Upper lobe of right lung (tissue), 1 donor: ENCODE measurements at regions not wholly inside any gene's neighbourhood (a gene's known extent, or its start where the extent isn't known, plus 50 kb on each side); places are given as distances from the start of the nearest gene placed in this dataset.

Experiments used
- ATAC-seq: fragments of 200-7000 bp; cut with Tn5 transposase; one replicate; pipeline ENCODE4 v1.9.1; 2020; ENCODE audit warnings: mild to moderate bottlenecking, moderate library complexity
- DNase-seq: peaks from one replicate; pipeline ENCODE4 v3.0.0-alpha.2; 2020
- H3K27ac ChIP-seq: fragments of 200-600 bp; one replicate; pipeline ENCODE4 v1.8.0; 2022
- H3K27me3 ChIP-seq: fragments of 200-600 bp; one replicate; pipeline ENCODE4 v1.8.0; 2022; ENCODE audit warnings: mild to moderate bottlenecking
- H3K36me3 ChIP-seq: fragments of 200-600 bp; one replicate; pipeline ENCODE4 v1.8.0; 2022
- H3K4me1 ChIP-seq: fragments of 200-600 bp; one replicate; pipeline ENCODE4 v1.8.0; 2022
- H3K4me3 ChIP-seq: fragments of 200-600 bp; one replicate; pipeline ENCODE4 v1.8.0; 2022; ENCODE audit warnings: mild to moderate bottlenecking
- H3K9me3 ChIP-seq: fragments of 200-600 bp; one replicate; pipeline ENCODE4 v1.8.0; 2022
- intact Hi-C: fragments of 100-400 bp; cut with DNase I; formaldehyde crosslinking; loops from one replicate; pipeline ENCODE4 v1.11.0; 2022
- TF ChIP-seq, protein P1 (sequence below): fragments of 200-600 bp; IDR thresholded peaks from one replicate; pipeline ENCODE4 v1.8.0; 2022; ENCODE audit warnings: antibody characterized with exemption
- donor health status: DM: no; HTN: yes; CAD: no; lungs with severe emphysema.

GRCh38 chr1:112318263-112318662 is 77.8 kb upstream of the CTTNBP2NL start:
- Histone ChIP-seq H3K4me3 (no peak overlapping the region), H3K27me3 (no peaks in the 10 kb centered on the region), H3K36me3 (no peaks in the 10 kb centered on the region), H3K27ac (peak overlapping the region; percentile 42), H3K9me3 (no peaks in the 10 kb centered on the region), H3K4me1 (peaks cover 32% of the 10 kb centered on the region)
- no peak for DNase-seq
- TF ChIP-seq, protein P1, sequence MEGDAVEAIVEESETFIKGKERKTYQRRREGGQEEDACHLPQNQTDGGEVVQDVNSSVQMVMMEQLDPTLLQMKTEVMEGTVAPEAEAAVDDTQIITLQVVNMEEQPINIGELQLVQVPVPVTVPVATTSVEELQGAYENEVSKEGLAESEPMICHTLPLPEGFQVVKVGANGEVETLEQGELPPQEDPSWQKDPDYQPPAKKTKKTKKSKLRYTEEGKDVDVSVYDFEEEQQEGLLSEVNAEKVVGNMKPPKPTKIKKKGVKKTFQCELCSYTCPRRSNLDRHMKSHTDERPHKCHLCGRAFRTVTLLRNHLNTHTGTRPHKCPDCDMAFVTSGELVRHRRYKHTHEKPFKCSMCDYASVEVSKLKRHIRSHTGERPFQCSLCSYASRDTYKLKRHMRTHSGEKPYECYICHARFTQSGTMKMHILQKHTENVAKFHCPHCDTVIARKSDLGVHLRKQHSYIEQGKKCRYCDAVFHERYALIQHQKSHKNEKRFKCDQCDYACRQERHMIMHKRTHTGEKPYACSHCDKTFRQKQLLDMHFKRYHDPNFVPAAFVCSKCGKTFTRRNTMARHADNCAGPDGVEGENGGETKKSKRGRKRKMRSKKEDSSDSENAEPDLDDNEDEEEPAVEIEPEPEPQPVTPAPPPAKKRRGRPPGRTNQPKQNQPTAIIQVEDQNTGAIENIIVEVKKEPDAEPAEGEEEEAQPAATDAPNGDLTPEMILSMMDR: no peak
- no peak for ATAC-seq
- intact Hi-C loops: no loop called here

GRCh38 chr1:112318698-112319370 is 77.2 kb upstream of the CTTNBP2NL start:
- DNase-seq (no peak), ATAC-seq (no peak)
- Histone ChIP-seq H3K4me3 (no peak overlapping the region), H3K4me1 (peaks cover 32% of the 10 kb centered on the region), H3K27ac (no peak overlapping the region), H3K27me3 (no peaks in the 10 kb centered on the region), H3K36me3 (no peaks in the 10 kb centered on the region), H3K9me3 (no peaks in the 10 kb centered on the region)
- TF ChIP-seq, protein P1: no peak
- intact Hi-C loops: no loop called here

GRCh38 chr1:112319371-112320040 is 76.5 kb upstream of the CTTNBP2NL start:
- ATAC-seq: no peak
- peaks cover 32% of the 10 kb centered on the region for H3K4me1 ChIP-seq
- no peaks in the 10 kb centered on the region for H3K36me3 ChIP-seq
- H3K27ac ChIP-seq: no peak overlapping the region
- H3K9me3 ChIP-seq: no peaks in the 10 kb centered on the region
- H3K4me3 ChIP-seq: no peak overlapping the region
- DNase-seq: no peak
- TF ChIP-seq, protein P1: no peak
- intact Hi-C loops: no loop called here
- no peaks in the 10 kb centered on the region for H3K27me3 ChIP-seq

DNA sequence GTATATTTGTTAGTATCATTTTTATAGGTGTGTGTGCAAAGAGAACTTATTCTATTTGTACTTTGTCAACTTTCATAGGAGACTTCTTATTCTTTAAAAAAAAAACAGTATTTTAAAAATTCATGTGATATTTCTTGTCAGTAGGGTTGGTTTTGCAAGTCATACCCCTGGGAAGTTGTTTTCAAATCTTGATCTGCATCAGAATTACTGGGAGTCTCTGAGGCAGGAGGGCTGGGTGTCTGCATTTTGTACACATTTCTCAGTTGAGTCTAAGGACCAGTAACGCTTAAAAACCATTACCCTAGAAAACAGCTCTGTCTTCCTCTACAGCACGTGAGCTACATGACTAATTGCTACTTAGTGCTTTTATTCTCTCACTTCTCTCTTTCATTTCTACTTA is 76.0 kb upstream of the CTTNBP2NL start:
- Histone ChIP-seq H3K9me3 (no peaks in the 10 kb centered on the region), H3K27me3 (no peaks in the 10 kb centered on the region), H3K36me3 (no peaks in the 10 kb centered on the region), H3K4me3 (no peak overlapping the region), H3K27ac (no peak overlapping the region), H3K4me1 (peaks cover 32% of the 10 kb centered on the region)
- intact Hi-C loops: no loop called here
- TF ChIP-seq, protein P1: no peak
- DNase-seq (no peak), ATAC-seq (no peak)

GRCh38 chr1:112322018-112322417 is 74.0 kb upstream of the CTTNBP2NL start:
- Histone ChIP-seq H3K4me3 (no peak overlapping the region), H3K9me3 (no peaks in the 10 kb centered on the region), H3K27ac (no peak overlapping the region), H3K4me1 (peaks cover 24% of the 10 kb centered on the region), H3K36me3 (no peaks in the 10 kb centered on the region), H3K27me3 (no peaks in the 10 kb centered on the region)
- DNase-seq: no peak
- TF ChIP-seq, protein P1: no peak
- ATAC-seq: no peak
- intact Hi-C loops: no loop called here
